ENCODE measurements at regions not wholly inside any gene's neighbourhood (a gene's known extent, or its start where the extent isn't known, plus 50 kb on each side); places are given as distances from the start of the nearest gene placed in this dataset.
"Not testable (repeated sequence)": the region's sequence is repeated elsewhere in the genome, so short reads cannot be mapped to it uniquely, and the experiment has no call there.

DNA sequence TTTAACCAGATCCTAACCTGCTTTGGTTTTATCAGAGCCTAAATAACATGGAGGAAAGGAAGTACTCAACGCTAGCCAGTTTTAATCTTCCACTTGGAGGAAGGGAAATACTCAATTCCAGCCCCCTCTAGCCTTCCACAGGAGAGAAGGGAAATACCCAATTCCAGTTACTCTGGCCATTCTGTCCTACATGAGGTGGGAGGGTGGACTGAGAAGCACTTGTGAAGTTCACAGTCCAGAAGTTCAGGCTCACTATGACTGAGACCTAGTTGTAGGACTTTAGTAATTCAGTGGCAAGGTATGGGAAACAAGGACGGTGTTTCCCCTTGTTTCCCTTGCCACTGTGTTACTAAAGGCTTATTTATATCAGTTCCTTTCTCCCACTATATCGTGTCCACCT lies 672.0 kb downstream of the RFPL4B start:
- intact Hi-C loops (cut with micrococcal nuclease) = no loop called here

DNA sequence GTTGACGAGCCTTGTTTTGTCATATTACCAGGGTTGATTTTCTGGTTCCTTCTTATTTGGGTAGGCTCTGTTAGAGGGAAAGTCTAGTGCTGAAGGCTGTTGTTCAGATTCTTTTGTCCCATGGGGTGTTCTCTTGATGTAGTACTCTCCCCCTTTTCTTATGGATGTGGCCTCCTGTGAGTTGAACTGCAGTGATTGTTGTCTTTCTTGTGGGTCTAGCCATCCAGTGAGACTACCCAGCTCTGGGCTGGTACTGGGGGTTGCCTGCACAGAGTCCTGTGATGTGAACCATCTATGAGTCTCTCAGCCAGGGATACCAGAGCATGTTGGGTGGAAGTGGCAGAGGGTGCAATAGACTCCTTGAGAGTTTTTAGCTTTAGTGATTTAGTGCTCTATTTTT lies 680.6 kb downstream of the RFPL4B start:
- intact Hi-C loops (cut with micrococcal nuclease) = no loop called here

DNA sequence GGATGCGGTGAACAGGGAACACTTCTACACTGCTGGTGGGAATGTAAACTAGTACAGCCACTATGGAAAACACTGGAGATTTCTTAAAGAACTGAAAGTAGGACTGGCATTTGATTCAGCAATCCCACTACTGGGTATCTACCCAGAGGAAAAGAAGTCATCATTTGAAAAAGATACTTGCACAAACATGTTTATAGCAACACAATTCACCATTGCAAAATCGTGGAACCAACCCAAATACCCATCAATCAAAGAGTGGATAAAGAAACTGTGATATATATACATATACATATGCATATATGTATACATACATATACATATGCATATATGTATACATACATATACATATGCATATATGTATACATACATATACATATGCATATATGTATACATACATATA lies 682.0 kb downstream of the RFPL4B start:
- intact Hi-C loops (cut with micrococcal nuclease) = not testable (repeated sequence)

DNA sequence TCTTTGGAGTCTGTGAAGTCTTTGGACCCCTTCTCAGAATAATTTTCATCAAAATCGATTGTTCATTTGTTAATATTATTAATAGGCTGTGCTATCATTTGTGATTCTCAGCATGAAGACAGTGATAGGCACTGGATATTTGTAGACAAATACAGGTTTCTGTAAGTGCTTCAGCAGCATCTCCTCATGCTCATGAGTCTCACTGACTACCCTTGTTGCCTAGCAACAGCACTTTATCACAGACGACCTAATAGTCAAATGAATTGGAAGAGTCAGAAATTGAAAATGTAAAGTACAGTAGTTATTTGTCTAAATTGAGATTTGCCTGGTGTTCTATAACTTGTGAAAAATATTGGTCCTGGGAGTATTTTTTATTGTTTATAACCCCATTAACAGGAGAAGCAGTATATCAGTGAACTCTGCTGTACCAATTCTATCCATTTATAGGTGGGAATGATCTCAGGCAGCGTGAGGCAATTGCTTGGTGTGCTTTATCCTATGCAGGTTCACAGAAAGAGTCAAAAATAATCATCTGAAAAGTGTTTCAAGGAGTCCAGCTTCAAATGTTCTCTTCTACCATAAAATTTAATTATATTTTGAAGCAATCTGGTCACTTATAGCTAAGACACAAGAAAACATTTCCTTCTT lies 684.6 kb downstream of the RFPL4B start:
- intact Hi-C loops (cut with micrococcal nuclease) = no loop called here

DNA sequence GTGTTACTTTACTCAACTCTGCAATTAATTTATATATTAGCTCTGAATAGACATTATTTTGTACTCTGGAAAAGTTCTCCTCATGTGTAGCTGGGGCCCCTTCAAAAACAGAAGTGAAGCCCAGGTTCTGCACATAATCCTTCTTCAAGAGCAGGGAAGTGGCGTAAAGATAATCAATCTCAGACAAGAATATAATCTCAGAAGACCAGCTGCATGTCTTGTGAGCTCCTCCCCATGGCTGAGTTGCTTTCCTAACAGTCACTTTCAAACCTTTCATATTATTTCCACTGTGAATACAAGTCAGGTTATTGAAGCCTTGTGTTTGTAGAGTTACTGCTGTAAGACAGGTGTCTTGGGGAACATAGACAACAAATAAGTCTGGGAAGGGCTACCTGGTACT lies 691.9 kb downstream of the RFPL4B start:
- intact Hi-C loops (cut with micrococcal nuclease) = no loop called here

DNA sequence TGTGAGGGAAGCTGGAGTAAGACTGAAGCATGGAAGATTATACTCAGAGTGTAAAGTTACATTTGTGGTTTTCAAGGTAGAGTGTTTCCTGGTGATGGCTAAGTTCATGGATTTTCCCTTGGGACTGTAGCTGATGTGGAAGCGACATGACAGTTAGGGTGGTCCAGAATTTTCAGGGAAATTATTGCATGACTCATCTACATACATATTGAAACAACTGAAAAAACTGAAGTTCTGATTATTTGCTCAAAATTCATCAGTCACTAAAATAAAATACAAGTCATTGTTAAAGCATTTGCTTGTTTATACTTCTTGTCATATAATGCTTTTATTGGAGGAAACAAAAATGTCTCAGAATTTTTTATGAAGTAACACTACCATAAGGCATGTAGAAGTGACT lies 700.0 kb downstream of the RFPL4B start:
- intact Hi-C loops (cut with micrococcal nuclease) = no loop called here

DNA sequence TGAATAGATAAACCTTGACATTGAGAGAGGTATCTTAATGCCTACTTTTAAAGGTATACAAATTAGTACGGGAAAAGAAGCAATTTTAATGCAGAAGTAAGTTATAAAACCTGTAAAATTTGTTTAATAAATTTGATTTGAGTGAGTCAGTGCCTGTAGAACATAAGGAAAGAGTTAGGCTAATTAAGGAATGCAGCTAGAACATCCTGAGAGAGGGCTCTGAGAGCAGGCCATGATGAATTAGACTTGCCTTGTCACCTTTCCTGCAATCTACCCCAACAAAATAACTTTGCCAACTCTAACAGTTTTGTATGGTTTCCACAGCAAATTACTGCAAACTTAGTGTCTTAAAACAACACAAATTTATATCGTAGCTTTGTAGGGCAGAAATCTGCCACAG lies 700.8 kb downstream of the RFPL4B start:
- intact Hi-C loops (cut with micrococcal nuclease) = no loop called here

DNA sequence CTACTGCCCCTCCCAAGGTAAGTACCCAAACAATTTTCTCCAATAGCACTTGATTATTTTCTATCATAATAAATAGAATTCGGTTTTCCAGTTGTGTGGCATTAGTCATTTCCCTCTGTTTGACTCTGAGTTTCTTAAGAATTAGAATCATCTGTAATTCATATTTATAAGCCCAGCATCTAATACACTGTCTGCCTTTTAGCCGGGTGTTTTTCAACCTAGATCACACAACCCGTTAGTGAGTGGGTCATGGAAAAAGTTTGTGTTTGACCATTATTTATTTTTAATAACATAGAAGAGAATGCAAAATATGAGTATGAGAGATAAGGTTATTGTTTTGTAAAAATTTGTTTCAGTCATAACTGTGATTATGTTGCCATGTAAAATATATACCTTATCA lies 701.6 kb downstream of the RFPL4B start:
- intact Hi-C loops (cut with micrococcal nuclease) = no loop called here

DNA sequence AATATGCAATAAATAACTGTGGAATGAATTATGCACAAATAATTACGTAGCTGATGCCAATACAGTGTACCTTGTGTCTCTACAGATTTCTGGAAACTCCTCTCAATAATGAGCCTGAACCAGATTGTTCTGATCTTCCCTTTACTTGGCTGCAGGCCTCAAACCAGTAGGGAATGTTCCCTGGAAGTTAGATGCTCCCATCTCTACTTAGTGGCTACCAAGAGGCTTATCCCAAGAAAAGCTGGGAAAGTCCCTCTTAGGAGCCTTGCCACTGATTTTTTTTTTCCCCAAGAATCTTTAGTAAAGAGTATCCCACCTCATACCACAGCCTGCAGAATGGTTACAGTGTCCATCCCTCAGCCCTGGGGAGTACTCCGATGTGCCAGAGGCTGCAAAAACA lies 702.1 kb downstream of the RFPL4B start:
- intact Hi-C loops (cut with micrococcal nuclease) = no loop called here

DNA sequence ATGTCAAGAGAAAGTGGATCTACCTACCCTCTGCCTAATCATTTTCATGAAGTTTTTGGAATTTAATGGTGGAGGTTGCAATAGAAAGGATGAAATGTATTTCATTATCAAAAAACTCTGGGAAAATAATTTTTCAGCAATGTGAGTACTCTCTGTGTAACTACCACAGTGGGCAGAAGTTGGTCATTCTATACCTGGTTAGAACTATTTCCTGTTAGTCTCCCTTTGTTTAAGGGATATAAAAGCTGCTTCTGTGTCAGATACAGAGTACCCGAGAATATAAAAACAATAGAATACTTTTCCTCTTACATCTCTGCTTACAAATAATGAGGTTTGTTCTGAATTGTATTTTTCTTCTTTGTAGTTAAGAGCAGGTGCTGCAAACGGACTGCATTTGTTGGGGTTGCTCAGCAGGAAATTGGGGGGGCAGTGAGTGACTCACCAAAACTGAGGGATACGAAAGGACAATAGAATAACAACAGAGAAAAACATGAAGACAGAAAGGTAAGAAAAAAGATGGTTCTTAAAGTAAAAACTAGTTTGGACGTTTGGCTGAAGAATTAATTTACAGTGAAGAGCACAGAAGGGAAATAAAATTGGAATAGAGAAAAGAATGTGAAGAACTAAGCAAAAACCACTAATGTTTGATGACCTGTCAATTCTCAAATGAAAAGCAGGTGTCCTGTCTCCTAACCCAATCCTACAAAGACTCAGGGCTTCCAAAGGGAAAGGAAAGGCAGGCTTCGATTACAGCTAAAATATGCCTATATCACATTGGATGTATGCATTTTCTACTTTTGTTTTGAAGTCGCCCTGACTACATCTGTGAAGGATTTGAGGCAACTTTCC lies 703.1 kb downstream of the RFPL4B start:
- intact Hi-C loops (cut with micrococcal nuclease) = no loop called here

DNA sequence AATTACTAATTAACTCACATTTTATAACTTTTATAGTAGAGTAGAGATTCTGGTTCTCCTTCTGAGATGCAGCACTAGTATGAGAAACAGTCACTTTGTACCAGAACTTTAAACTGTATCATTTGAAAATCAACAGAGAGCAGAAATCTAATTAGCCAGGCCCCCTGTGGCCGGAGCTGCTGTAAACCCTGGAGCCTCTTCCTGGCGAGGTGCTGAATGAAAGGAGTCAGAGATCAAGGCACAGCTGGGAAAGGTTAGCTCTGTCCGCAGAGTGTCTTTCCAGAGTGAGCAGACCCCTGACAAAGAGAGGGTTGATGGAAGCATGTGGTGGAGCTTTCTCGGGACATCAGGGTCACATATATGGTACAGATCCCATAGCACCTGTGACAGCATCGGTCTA lies 703.8 kb downstream of the RFPL4B start:
- intact Hi-C loops (cut with micrococcal nuclease) = no loop called here

DNA sequence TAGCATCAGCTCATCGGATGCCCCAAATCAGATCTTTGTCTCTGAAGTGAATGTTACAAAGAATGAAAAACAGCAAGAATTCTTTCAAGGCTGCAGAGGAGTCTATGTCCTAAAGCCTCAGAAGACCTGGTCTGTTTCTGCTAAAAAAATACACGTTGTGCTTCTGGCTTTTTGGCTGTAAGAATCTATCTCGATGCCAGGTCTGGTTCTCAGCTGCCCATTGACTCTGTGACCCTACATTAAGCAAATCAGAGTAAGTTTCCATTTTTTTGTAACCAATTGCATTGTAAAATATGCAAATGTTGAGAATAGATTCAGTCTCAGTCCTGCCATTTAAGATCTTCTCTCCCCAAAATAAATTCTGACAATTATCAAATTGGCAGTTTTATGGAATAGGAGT lies 705.4 kb downstream of the RFPL4B start:
- intact Hi-C loops (cut with micrococcal nuclease) = no loop called here

DNA sequence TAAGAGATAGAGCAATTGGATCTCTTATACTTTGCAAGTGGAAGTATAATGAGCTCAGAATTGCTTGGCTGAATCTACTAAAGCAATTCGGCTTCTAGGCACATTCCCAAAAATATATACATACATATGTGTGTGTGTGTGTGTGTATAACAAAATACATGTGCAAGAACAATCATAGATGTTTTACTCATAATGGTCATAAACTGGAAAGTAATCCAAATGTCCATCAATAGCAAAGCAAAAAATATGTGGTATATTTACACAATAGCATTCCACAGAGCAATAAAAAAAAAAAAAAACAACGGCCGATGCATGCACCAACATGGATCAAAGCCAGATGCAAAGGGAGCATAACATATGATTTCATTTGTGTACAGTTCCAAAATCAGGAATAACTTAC lies 707.9 kb downstream of the RFPL4B start:
- intact Hi-C loops (cut with micrococcal nuclease) = no loop called here

DNA sequence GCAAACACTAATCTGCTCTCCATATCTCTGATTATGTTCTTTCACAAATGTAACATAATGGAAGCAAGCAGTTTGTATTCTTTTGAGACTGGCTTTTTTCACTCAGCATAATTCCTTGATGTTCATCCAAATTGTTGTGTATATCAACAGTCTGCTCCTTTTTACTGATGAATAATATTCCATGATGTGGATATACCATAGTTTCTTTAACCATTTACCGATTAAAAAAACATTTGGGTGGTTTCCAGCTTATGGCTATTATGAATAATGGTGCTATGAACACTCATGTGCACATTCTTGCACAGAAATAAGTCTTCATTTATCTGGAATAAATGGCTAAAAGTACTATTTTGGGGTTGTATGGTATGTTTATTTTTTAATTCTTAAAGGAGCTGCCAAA lies 708.9 kb downstream of the RFPL4B start:
- intact Hi-C loops (cut with micrococcal nuclease) = no loop called here

DNA sequence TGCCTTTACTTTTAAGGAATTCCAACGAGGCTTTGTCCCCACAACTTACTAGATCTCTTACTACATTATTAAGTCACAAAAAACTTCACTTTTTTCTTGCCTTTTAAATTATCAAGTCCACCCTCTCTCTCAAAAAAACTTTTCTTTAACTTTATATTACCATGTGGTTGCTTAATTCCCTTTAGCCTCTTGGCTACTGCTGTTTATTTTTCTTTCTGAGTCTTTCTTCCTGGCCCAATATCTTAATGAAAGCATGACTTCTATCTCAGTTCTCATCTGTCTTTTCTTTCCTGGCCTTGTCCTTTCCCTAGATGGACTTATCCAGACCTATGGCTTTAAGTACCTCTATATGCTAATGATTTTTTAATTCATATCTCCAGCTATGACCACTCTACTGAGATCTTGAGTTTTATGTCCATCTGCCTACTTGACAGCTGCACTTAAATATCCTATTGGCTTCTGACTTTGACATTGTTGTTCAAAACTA lies 710.5 kb downstream of the RFPL4B start:
- intact Hi-C loops (cut with micrococcal nuclease) = no loop called here

DNA sequence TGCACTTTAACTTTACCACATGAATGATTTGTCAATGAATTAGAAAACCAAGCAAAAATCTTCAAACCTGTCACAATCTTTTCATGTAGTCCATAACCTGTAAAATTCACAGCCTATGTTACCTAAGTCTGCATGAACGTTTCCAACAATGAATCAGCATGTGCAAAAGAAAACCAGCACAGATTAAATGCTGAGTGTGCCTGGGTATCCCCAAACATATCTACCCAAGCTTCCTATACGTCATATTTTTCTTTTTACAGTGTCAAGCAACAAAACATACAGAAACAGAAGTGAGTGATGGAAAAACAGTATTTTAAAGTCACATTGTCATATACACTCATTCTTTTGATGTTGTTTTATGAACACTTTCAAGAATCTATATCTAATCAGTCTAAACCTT lies 713.5 kb downstream of the RFPL4B start:
- intact Hi-C loops (cut with micrococcal nuclease) = no loop called here

DNA sequence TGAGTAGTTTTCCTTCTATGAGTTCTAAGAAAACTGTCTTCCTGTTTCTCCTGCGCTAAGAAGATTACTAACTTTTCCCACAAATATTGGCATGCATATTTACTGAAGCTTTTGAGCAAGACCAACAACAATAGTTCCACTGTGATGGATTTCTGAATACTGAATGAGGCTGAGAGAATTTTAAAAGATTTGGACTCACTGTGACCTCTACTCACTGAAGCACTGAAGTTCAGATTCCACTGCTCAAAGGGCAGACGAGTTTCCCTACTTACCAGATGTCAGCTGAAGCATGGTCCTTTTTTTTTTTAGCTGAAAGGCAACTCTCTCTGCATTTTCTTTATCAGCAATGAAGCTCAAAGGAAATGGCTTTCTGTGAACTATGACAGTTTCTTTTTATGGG lies 718.5 kb downstream of the RFPL4B start:
- intact Hi-C loops (cut with micrococcal nuclease) = no loop called here

DNA sequence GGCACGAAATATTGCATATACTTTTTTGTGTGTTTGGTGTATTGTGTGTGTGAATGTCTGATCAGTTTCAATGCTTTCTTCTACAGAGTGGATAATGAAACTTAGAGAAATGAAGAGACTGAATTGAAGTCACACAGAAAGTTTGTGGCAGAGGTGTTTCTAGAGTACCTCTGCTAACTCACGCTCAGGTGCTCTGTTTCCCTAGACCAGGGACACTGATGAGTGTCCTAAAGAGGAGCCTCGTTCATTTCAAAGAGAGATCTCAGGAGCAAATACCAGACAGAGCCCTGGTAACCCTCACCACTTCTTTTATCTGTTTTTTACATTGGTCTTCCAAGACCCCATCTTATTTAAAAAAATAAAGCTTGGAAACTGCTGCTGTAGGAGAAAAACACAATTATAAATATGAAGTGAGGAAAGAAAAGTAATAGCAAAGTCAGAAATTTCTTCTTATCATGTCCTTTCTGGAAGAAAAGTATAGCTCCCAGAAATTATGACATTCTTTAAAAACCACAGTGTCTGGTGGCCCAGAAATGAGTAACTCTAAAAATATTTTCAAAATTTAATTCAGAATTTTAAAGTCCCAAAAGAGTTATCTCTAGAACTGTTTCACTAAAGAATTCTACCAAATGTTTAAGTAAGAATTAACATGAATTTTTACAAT lies 720.6 kb downstream of the RFPL4B start:
- intact Hi-C loops (cut with micrococcal nuclease) = no loop called here

DNA sequence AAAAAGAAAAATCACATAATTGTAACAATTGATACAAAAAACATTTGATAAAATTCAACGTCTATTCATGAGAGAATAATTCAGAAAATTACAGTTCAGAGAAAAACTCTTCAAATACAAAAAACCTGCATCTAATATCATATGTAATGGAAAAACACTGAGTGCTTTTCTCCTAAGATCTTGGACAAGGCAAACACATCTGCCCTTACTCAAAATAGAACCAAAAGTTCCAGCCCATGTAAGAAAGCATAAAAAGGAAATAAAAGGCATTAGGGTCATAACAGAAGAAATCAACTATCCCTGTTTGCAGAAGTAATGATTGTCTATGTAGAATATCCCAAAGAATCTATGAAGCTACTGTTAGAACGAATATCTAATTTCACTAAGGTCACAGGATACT lies 721.4 kb downstream of the RFPL4B start:
- intact Hi-C loops (cut with micrococcal nuclease) = no loop called here

DNA sequence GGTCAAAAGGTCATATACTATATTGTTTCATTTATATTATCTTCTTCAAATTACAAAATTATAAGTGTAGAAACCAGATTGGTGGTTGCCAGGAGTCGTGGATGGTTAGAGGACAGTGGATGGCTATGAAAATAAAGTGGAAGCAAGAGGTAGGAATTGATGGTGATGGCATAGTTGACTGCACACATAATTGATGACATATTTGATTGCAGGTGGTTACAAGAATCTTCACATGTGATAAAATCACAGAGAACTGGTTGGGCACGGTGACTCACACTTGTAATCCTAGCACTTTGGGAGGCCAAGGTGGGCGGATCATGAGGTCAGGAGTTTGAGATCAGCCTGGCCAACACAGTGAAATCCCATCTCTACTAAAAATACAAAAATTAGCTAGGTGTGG lies 723.6 kb downstream of the RFPL4B start:
- intact Hi-C loops (cut with micrococcal nuclease) = not testable (repeated sequence)

DNA sequence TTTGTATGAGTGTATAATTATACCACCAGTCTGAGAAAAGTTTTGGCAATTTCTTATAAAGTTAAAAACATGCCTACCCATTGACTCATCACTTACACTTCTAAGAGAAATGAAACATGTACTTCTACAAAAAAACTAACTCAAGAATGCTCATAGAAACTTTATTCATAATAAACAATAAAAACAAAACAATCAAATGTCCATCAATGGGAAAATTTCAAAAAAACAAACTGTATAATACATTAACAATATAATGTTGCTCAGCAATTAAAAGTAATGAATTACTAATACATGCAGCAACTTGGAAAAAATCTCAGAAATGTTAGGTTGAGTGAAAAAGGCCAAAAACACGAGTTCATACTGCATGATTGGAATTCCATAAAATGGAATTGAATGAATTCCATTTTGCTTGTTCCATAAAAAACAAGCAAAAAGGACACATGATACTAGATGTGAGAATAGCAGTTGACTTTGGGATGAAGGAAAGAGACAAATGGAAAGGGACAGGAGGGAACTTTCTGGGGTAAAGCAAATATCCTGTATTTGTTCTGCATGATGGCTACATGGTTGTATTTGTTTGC lies 726.6 kb downstream of the RFPL4B start:
- intact Hi-C loops (cut with micrococcal nuclease) = no loop called here

DNA sequence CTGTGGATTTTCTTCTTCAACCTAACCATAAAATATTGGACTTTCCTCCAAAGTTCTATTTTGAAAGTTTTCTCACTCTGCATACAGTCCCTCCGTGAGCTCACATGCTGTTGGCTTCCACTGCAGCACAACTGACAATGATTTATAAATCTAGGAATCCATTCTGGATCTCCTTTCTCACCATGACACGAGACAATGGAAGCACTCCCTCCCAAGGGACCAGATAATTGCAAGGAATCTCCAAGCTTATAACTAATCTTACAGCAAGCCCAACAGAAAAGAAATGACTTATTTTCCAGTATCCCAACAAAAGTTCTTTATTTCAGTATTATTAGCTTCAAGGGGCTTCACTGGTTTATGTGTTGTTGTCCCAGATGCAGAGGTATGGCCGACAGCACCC lies 729.0 kb downstream of the RFPL4B start:
- intact Hi-C loops (cut with micrococcal nuclease) = no loop called here

Data from T-helper 1 cell treated with Interleukin-12 subunit alpha and Interleukin-12 subunit beta and Interleukin-4 antibody, amounts not matched to agents 30 ng/mL and 1 ng/mL, for 36 hours (primary cell).